ENCODE measurements at regions not wholly inside any gene's neighbourhood (a gene's known extent, or its start where the extent isn't known, plus 50 kb on each side); places are given as distances from the start of the nearest gene placed in this dataset.
"Not testable (repeated sequence)": the region's sequence is repeated elsewhere in the genome, so short reads cannot be mapped to it uniquely, and the experiment has no call there.

DNA sequence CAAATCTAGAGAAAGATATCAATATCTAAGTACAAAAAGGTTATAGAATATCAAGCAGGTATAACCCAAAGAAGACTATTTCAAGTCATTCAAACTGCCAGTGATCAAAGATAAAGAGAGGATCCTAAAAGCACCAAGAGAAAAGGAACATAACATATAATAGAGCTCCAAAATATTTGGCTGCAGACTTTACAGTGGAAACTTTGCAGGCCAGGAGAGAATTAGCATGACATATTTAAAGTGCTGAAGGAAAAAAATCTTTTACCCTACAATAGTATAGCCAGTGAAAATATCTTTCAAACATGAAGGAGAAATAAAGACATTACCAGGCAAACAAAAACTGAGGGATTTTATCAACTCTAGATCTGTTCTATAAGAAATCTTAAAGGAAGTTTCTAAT is 254.3 kb upstream of the ARHGEF26 start:
- DNase-seq, result no peak

DNA sequence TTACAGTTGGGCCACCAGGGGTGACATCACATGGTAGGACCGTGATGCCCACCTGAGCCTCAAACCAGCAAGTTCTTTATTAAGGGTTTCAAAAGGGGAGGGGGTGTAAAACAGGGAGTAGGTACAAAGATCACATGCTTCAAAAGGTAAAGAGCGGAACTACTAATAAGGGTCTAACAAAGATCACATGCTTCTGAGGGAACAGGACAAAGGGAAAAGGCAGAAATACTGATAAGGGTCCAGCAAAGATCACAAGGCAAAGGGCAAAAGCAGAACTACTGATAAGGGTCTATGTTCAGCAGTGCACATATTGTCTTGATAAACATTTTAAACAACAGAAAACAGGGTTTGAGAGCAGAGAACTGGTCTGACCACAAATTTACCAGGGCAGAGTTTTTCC is 246.8 kb upstream of the ARHGEF26 start:
- DNase-seq, result not testable (repeated sequence)

DNA sequence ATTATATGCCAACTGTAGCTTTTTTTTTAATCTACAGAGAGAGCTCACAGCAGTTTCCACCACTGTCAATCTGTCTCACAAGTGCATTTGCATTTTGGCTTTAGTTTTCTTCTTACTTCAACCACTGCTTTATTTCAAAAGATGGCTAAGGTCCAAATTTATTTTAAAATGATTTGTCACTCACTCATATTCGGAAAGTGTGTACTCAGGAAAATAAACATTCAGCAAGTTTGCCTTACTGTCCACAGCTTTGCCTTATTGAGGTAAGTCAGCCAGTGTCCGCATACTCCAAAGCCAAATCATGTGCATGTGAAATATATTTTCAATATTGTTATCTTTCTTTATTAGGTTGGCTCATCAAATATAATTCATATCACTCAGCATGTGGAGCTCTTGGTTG is 240.7 kb upstream of the ARHGEF26 start:
- no peak for DNase-seq

DNA sequence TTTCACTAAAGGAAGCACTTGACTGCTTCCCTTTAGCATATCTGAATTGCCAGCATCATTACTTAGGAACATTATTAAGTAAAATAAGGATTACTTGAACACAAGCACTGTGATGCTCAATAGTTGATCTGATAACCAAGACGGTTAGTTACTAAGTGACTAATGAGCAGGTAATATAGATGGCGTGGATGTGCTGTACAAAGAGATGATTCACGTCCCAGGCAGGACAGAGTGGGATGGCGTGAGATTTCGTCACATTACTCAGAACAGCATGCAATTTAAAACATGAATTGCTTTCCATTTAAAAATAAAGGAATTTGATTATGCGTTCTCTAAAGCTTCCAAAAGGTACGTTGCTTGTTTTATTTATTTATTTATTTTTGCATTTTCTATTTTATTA is 240.0 kb upstream of the ARHGEF26 start:
- no peak for DNase-seq

DNA sequence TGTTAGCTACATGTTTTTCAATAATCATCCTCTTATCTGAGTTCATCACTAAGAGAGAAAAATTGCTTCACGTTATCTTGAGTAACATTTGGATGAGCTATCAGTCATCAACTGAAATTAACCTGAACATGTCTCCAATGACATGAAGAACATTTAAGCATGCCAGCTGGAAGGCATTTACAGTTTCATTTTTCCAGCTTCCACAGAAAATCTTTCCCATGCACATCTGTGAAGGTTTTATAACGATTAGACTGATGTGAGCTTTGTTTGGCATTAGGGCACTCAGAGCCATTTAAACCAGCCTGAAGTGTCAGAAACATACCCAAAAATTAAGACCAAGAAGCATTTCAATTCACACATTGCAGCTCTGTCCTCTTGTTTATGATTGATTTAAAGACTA is 235.8 kb upstream of the ARHGEF26 start:
- no peak for DNase-seq

DNA sequence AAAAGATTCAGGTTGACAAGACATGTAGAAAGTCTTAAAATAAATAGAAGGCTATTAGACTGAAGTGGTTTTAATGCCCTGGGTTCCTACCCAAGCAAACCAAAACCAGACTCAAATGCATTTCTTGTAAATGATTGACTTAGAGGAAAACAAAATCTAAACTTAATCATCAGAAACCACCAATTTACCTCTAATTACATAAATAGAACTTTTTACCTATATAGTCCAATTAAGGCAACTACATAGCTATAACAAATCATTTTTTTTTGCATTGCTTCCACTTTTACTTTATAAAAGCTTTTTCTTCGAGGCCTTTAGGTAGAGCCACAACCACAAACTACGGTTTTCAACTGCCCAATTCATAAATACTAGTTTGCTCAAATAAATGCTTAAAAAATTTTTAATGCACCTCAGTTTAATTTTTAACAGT is 231.3 kb upstream of the ARHGEF26 start:
- no peak for DNase-seq

DNA sequence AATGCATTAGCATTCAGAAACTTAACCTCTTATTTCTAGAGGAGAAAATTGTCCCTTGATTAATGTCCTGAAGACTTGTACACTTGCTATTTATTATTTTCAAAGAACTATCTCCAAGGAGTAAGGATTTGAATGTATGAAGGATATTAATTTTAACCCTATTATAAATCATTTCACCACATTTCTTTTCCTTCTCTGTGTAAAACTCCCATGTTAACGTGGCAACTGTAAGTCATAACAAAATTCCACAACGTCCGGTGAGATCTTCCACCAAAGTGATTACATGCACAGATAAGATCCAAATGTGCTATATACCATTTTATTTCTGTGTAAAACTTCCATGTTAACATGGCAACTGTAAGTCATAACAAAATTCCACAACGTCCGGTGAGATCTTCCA is 229.1 kb upstream of the ARHGEF26 start:
- DNase-seq, result no peak

DNA sequence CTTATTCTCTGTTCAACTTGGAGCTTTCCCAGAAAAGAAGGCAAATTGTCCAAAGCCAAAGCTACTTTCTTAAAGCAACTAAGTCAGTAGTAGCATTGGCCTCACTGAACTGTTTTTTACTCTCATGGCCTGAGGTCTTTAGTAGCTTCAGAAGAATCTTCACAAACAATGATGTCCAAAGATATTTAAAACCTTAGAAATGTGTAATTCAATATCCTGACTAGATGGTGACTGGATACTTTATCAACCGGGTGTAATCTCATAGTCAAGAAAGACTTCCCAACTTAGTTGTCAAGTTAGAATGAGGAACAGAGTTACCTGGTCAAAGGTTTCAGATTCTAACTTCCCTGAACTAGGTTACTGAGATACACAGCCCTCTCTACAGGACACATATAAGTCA is 226.3 kb upstream of the ARHGEF26 start:
- DNase-seq, result no peak

DNA sequence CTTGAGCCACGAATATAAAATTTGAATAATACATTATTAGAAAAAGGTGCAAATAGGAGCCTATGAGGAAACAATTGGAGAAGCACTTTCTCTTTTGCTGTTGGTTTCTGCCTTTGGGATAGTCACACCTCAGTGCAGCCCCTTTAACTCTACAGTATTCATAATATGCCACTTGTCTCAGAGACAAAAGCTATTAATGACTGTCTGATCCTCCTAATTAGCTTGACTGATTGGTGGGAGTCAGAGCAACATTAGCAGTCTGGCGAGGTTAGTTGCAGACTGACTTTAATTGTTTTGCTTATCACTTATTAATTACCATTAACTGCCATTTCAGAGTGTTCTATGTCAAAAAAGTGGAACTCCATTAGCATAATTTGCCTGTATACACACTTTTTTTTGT is 225.0 kb upstream of the ARHGEF26 start:
- DNase-seq, result no peak

DNA sequence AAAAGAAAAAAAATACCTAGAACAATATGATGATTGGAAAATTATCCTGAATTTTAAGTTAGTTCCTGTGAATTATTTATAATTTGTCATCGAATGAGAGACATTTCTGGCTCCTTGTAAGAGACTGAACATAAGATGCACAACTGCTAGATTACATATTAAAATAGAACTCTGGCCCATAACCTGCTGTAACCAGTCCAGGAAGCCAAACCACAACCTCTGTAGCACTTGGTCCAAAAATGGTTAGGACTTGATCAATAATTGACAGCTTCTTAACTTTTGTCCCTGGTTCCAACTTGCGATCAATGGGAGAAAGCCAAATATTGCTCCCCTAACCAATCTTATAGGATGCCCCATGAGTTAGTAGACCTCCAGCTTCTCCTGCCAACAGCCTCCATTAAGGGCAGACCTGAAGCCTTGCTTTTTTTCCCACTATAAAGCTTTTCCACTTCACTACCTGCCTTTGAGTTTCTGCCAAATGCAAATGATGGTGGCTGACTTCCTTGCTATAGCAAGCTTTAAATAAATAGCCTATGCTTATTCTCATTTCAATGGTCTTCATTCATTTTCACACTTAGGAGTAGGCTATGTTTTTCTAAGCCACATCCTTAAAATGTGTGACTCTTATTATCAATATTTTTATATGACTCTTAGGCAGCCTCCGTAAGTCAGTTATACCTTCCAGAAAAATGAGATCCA is 224.0 kb upstream of the ARHGEF26 start:
- DNase-seq, result no peak

DNA sequence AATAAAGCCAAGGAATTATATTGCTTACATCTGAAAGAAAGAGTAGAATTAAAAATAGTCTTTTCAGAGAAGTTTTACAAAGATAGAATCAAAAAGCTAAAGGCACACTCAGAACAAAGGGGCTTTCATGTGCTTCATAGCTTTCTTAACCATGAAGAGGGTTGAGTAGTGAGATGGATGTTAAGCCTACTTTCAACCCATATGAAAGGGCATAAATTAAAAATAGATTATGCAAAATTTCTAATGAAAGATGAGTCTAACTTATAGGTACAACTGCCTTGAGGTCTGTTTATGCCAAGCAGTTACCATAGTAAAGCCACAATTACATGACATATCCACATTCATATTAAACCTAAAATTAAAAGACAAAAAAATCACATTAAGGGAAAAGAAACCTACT is 223.3 kb upstream of the ARHGEF26 start:
- DNase-seq, result no peak

DNA sequence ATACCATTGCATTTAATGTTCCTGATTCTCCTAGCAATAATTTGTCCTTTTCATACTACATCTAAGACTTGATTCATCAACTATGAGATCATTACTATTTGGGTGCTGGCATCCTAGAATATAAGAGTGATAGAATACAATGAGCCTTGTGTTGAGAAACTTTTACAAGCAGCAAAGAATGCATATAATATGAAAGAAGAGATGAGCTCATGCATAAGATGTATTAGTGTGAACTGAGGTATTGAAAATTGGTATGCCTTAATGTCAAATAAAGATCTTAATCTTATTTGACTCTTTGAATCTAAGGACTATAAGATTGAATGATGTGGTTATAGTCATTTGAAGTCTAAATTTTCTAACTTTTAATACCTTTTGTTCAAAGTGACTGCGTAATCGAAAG is 220.0 kb upstream of the ARHGEF26 start:
- DNase-seq, result no peak

DNA sequence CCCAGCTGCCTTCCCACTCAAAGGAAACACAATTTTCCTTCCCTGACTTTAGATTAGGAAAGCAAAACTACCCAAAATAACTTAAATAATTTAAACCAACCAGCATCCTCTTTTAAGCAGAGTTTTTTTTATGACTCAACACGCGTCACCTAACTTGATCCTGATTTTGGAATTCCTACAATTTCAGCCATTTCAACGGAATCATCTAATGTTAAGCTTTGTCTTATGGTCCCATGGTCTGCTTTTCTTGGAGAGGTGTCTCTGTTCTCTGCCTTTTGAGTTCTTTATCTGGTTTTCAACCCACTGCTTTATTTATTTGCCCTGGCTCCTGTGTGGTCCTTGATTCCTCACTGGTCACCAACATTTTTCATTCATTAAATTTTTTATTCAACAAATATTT is 219.2 kb upstream of the ARHGEF26 start:
- DNase-seq, result no peak

DNA sequence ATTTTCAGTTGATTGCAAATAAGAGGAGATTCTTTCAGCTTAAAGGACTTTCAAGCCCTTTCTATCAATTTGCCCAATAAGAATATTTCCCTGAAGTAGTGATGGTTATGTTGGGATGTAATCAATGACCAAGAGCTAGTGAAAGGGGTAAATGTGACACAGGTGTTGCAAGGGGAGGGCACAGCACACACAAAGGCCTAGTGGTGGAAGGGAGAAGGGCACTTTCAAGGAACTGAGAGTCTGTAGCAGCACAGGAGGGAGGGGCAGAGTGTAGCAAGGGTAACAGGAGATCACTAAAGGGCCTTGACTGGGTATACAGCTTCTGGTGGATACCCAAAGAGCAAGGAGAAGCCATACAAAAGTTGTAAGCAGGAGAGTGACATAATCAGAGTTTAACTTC is 217.8 kb upstream of the ARHGEF26 start:
- DNase-seq, result no peak

DNA sequence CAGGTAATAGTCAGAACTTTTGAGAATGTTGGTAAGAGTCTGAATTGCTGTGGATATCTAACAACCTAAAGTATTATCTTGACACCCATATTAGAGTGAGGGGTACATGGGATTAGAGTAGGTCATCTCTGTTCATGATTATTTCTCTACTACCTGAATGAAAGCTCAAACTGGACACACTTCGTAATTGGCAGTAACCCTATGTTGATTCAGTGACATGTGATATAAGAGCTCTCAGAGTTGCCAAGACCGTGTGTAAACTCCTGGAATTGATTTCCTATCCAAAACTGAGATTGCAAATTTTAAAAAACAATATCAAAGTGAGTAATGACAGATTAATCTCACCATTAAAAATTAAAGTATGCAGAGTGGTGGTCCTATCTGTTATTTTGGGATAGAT is 214.8 kb upstream of the ARHGEF26 start:
- DNase-seq, result no peak

DNA sequence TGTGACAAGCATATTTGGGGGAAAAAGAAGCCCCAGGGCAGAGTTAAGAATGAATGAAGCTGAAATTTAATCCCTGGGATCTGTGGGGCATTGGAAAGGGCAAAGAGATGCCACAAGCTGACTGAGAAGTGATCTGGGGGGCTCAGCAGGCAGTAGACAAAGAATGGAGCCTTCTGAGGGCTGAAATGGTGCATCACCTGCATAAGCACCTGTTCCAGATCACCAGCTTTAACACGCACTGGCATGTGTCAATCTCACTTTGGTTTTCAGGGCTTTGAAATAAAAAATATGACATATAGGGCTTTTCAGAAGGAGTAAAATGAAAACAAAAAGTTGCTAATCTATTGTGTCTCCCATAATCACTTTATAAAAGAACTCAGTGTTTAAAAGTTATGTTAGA is 210.8 kb upstream of the ARHGEF26 start:
- DNase-seq, result no peak

DNA sequence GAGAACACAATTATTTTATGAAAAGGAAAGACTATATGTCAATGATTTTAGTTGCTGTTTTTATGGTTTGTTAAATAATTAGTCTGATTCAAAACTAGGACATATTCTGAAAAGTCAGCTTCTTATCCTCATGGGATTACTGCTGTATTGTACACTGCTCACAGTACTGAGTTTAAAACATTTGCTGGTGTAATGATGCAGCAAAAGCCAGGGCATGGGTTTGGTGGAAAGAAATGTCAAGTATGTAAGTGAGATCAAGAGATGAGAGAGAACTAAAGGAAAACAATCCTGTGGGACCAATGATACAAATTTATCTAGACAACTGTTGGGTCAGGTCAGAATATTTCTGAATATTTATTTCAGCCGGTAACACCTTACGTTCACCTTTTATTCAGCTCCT is 210.1 kb upstream of the ARHGEF26 start:
- DNase-seq, result peak; percentile 22

DNA sequence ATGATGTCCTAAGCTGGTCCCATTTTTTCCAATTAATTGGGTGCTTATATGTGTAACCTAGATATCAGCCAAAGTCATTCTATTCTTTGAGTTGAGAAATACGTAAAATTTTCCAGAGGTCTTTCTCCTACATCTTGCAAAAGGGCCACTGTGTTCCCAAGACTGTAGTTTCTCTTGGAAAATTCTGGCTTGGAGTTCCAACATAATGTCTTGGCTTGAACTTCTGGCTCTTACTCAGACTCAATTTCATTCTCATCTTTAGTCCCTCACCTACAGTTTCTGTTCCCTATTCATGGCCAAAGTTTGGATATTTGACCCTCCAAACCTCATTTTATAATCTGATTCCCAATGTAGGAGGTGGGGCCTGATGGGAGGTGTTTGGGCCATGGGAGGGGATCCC is 201.4 kb upstream of the ARHGEF26 start:
- DNase-seq, result no peak

DNA sequence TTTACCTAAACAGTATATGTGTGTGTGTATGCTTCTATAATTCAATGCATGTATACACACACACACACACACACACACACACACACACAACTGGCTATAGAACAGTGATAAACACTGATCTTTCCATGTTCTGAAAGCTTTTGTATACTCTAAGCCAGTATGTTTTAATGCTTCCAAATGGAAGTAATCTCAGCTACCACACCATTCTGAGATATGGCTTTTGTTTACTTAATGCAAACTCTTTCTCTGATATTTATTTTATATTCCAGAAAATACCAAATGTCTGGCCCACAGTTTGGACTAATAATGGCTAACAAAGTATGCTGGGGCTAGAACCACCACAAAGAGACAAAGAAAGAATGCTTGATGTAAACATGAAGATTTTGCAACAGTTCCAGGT is 199.4 kb upstream of the ARHGEF26 start:
- DNase-seq, result no peak

DNA sequence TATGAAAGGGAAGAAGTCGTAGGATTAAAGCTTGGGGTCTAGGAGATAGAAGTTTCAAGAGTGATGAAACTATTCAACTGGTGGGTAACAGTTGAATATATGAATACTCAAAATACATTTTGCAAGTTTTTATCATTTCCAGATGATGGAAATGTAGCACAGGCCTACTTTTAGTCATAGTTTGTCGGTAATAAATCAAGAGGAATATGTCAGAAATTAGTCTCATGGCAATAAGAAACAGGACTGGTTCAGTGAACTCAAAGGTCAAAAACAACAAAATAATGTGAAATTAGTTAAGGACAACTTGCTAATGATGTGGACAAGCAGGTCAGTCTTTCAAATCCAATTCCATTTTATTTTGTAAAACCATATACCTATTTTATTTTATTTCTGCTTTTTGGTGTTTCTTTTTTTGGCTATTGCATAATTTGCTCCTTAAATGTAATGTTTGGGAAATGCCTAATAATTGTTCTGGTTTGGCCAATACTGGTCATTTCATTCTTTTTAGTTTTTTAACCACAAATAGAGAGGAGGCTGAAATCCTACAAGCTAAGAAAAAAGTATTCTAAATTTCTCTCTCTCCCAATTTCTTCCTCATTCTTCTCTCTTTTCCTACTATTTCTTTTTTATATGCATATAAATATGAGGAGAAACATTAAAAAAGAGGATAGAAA is 195.2 kb upstream of the ARHGEF26 start:
- no peak for DNase-seq

DNA sequence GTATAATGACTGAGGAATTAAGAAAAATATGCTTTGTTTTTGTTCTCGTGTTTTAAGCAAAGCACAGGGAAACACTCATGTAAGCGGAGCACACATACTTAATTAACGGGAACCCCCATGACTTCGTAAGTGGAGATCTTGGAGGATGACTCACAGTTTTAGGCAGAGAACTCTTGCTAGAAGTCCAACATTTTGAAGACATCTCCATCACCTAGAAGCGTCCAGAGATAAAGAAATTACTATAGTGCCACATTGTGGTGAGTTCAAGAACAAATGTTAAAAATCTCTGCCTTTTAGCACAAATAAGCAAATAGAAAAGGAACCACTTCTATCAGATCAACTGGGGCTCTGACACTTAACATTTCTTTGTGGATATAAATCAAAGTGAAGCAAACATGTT is 194.1 kb upstream of the ARHGEF26 start:
- DNase-seq, result peak; percentile 20

DNA sequence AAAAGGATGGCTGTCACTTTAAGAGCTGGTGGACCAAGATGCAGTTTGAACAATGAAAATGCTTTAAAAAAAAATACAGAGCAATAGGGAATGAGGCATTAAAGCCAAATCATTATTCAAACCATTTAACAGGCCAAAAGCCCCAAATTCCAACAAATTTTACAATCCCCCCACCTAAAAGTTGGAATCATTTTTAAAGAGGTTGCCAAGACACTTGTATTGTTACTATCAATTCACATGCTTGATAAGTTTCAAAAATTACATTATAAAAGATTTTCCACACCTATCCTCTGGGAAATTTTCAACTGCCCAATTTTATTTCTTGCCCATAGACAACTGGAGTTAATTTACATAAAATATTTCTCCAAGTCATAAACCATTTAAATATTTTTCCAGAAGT is 192.3 kb upstream of the ARHGEF26 start:
- DNase-seq, result no peak

DNA sequence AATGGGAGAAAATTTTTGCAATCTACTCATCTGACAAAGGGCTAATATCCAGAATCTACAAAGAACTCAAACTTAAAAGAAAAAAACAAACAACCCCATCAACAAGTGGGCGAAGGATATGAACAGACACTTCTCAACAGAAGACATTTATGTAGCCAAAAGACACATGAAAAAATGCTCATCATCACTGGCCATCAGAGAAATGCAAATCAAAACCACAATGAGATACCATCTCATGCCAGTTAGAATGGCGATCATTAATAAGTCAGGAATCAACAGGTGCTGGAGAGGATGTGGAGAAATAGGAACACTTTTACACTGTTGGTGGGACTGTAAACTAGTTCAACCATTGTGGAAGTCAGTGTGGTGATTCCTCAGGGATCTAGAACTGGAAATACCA is 187.7 kb upstream of the ARHGEF26 start:
- not testable (repeated sequence) for DNase-seq

DNA sequence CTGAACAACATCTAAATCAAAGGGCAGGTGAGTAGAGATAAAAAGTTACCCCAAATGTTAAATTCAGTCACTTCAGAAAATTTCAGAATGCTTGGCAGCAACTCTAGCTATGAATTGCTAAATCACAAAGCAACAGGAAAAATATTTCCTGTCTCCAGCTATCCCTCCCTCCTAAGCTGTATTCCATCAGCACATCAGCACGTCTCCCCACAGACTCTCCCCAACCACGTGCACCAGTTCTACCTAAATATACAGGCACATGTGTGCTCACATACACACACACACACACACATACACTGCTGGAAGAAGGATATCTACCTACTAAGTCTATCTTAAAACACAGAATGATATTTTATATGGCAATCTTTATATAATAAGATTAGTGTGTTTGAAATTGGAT is 177.1 kb upstream of the ARHGEF26 start:
- DNase-seq, result no peak

DNA sequence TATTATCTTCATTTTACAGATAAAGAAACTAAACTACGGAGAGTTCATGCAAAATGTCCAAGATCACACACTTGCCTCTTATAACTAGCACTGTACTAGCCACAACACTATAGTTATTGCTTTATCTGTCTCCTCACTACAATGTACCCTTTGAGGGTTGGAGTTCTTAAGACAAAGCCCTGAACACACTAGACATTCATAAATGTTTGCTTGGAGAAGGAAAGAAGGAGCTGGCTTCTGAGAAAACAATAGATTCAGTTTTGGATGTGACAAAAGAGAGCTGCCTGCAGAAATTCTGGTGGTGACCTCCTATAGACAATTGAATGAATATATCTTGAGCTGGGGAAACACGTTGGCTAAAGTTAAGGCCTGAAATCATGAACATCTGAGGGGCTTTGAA is 169.9 kb upstream of the ARHGEF26 start:
- DNase-seq, result no peak

Measured in kidney glomerular epithelial cell (primary cell).